GM12878 (cell line): ENCODE measurements at regions not wholly inside any gene's neighbourhood (a gene's known extent, or its start where the extent isn't known, plus 50 kb on each side); places are given as distances from the start of the nearest gene placed in this dataset.

Source experiments
- ATAC-seq: fragments of 200-7000 bp; cut with Tn5 transposase; 3 replicates; pipeline ENCODE4 v1.9.1; 2020; ENCODE audit warnings: mild to moderate bottlenecking, moderate library complexity
- BruUV-seq: library from RNA; stranded (reverse); fragments of 400-500 nt; replicated peaks from 2 replicates; lab custom pipeline; 2021; lab: Mats Ljungman, UMichigan
- CTCF ChIA-PET: fragments of 300-600 bp; sonication (Branson Sonifier 250); formaldehyde crosslinking; extraction: SDS; loops from one replicate; lab custom pipeline; 2021; ENCODE audit warnings: inconsistent platforms; lab: Yijun Ruan, JAX
- POLR2A ChIA-PET: fragments of 350-600 bp; formaldehyde crosslinking; extraction: SDS; loops from one replicate; lab custom pipeline; 2021; ENCODE audit warnings: inconsistent platforms; lab: Charles Lee
- RAD21 ChIA-PET: fragments of 300-600 bp; sonication (Branson Sonifier 250); formaldehyde crosslinking; loops from one replicate; lab custom pipeline; 2023; ENCODE audit warnings: antibody characterized with exemption; ENCODE audit not compliant: unreplicated experiment; lab: Charles Lee
- SMC1A ChIA-PET: fragments of 300-600 bp; sonication (Branson Sonifier 250); formaldehyde crosslinking; loops from one replicate; lab custom pipeline; 2023; ENCODE audit not compliant: unreplicated experiment, uncharacterized antibody; lab: Charles Lee
- DNase-seq: peaks from one replicate; pipeline ENCODE4 v3.0.0-alpha.2; 2011; ENCODE audit warnings: low read depth, low spot score
- FAIRE-seq: peaks from 3 replicates; lab custom pipeline; 2011; peaks lifted over from hg19 to GRCh38; lab: Jason Lieb, UNC
- H2AFZ ChIP-seq: 2 replicates; pipeline ENCODE4 v1.6.0; 2011; ENCODE audit warnings: low read depth, low read length, control low read depth; ENCODE audit not compliant: control insufficient read depth
- H3K27ac ChIP-seq: 2 replicates; pipeline ENCODE4 v1.5.1; 2011; ENCODE audit warnings: control low read depth; ENCODE audit not compliant: control insufficient read depth, insufficient read depth
- H3K27me3 ChIP-seq, 2 experiments: replicated peaks in 1 of 2; 2 replicates each; pipeline versions ENCODE4 v1.6.0 to v1.6.1; 2011; ENCODE audit warnings: low read length in 1 of 2; ENCODE audit not compliant: control insufficient read depth in 2 of 2, insufficient read depth in 2 of 2
- H3K36me3 ChIP-seq, 2 experiments: 2 replicates each; pipeline ENCODE4 v1.5.1; 2011; ENCODE audit warnings: low read length in 1 of 2; ENCODE audit not compliant: control insufficient read depth in 2 of 2, insufficient read depth in 2 of 2
- H3K4me1 ChIP-seq: 2 replicates; pipeline ENCODE4 v1.6.1; 2011; ENCODE audit warnings: mild to moderate bottlenecking, low read length, moderate library complexity, mixed read lengths; ENCODE audit not compliant: control insufficient read depth, insufficient read depth
- H3K4me2 ChIP-seq: 2 replicates; pipeline ENCODE4 v1.6.0; 2011; ENCODE audit warnings: control low read depth; ENCODE audit not compliant: control insufficient read depth, insufficient read depth
- H3K4me3 ChIP-seq: fragments of 200-600 bp; sonication (generic); 2 replicates; pipeline ENCODE4 v1.5.1; 2016
- H3K79me2 ChIP-seq: 2 replicates; pipeline ENCODE4 v1.6.0; 2011; ENCODE audit warnings: low read length; ENCODE audit not compliant: control insufficient read depth, insufficient read depth
- H3K9ac ChIP-seq: 2 replicates; pipeline ENCODE4 v1.8.0; 2011; ENCODE audit warnings: low read length, control low read depth, mixed read lengths; ENCODE audit not compliant: control insufficient read depth, insufficient read depth
- H3K9me3 ChIP-seq: replicated peaks from 3 replicates; pipeline ENCODE4 v1.5.1; 2011; ENCODE audit warnings: mild to moderate bottlenecking, low read length; ENCODE audit not compliant: control insufficient read depth, insufficient read depth
- H4K20me1 ChIP-seq: 2 replicates; pipeline ENCODE4 v1.6.0; 2011; ENCODE audit not compliant: control insufficient read depth, insufficient read depth
- ATF7 ChIP-seq: fragments of 450-650 bp; IDR thresholded peaks from 2 replicates; pipeline ENCODE4 v1.6.1; 2016; ENCODE audit warnings: low read depth, mild to moderate bottlenecking
- BMI1 ChIP-seq: fragments of 450-650 bp; IDR thresholded peaks from 2 replicates; pipeline ENCODE4 v1.6.1; 2016; ENCODE audit warnings: mild to moderate bottlenecking, moderate library complexity, borderline replicate concordance
- BRCA1 ChIP-seq: IDR thresholded peaks from 2 replicates; pipeline ENCODE4 v1.6.1; 2011; ENCODE audit warnings: low read depth, low read length, improper control_type of control experiment
- CREM ChIP-seq: IDR thresholded peaks from 2 replicates; pipeline ENCODE4 v1.6.1; 2014; ENCODE audit warnings: antibody characterized with exemption, low read depth
- DPF2 ChIP-seq: fragments of 450-650 bp; IDR thresholded peaks from 2 replicates; pipeline ENCODE4 v1.6.1; 2017; ENCODE audit warnings: mild to moderate bottlenecking
- EZH2 ChIP-seq: IDR thresholded peaks from 2 replicates; pipeline ENCODE4 v1.6.1; 2012; ENCODE audit warnings: low read depth, mild to moderate bottlenecking, control low read depth, inconsistent platforms, low read length, borderline replicate concordance; ENCODE audit not compliant: control insufficient read depth
- FOXK2 ChIP-seq: fragments of 450-650 bp; IDR thresholded peaks from 2 replicates; pipeline ENCODE4 v1.6.1; 2017; ENCODE audit warnings: mild to moderate bottlenecking, moderate library complexity
- IKZF1 ChIP-seq: fragments of 450-650 bp; conservative IDR thresholded peaks from 2 replicates; pipeline ENCODE4 v1.6.1; 2017; ENCODE audit warnings: antibody characterized with exemption, mild to moderate bottlenecking
- MEF2A ChIP-seq: IDR thresholded peaks from 2 replicates; pipeline ENCODE4 v1.6.1; 2011; ENCODE audit warnings: low read depth, mild to moderate bottlenecking, low read length, moderate library complexity; ENCODE audit not compliant: insufficient read depth
- MYB ChIP-seq: fragments of 150-350 bp; IDR thresholded peaks from 2 replicates; pipeline ENCODE4 v1.6.1; 2014; ENCODE audit warnings: mild to moderate bottlenecking, low read depth, low read length, borderline replicate concordance
- POLR2AphosphoS5 ChIP-seq: IDR thresholded peaks from 2 replicates; pipeline ENCODE4 v1.6.1; 2011; ENCODE audit warnings: mild to moderate bottlenecking, low read length, inconsistent platforms
- SIX5 ChIP-seq: IDR thresholded peaks from 2 replicates; pipeline ENCODE4 v1.6.1; 2011; ENCODE audit warnings: mild to moderate bottlenecking, low read depth, low read length, moderate library complexity; ENCODE audit not compliant: severe bottlenecking
- SP1 ChIP-seq: IDR thresholded peaks from one replicate; pipeline ENCODE4 v1.6.1; 2011; ENCODE audit warnings: low read depth, low read length
- SREBF2 ChIP-seq: IDR thresholded peaks from 2 replicates; pipeline ENCODE4 v1.6.1; 2012; ENCODE audit warnings: mild to moderate bottlenecking, low read length
- TARDBP ChIP-seq: IDR thresholded peaks from 2 replicates; pipeline ENCODE4 v1.6.1; 2016; ENCODE audit warnings: borderline replicate concordance
- YY1 ChIP-seq: IDR thresholded peaks from 2 replicates; pipeline ENCODE4 v1.6.1; 2011; ENCODE audit warnings: low read depth, mild to moderate bottlenecking, low read length
- ZSCAN29 ChIP-seq: fragments of 450-650 bp; IDR thresholded peaks from 2 replicates; pipeline ENCODE4 v1.6.1; 2017; ENCODE audit warnings: mild to moderate bottlenecking, moderate library complexity
- WGBS: methylation state at CpG from one replicate; pipeline ENCODE4 v1.1.6; 2016; ENCODE audit warnings: low lambda C conversion rate; ENCODE audit not compliant: insufficient replicate concordance, insufficient coverage; ENCODE audit errors: missing lambda C conversion rate; 5-methylcytosine and 5-hydroxymethylcytosine counted together
- in situ Hi-C: fragments of 300-500 bp; cut with MboI; formaldehyde crosslinking; loops from 9 replicates; pipeline ENCODE4 v1.14.3; 2018; ENCODE audit warnings: mixed read lengths
- intact Hi-C: fragments of 100-400 bp; cut with micrococcal nuclease; formaldehyde crosslinking; loops from one replicate; pipeline ENCODE4 v1.14.2; 2022; ENCODE audit not compliant: unreplicated experiment
- TF ChIP-seq, protein P1 (sequence below): IDR thresholded peaks from 2 replicates; pipeline ENCODE4 v1.6.1; 2012; ENCODE audit warnings: low read depth, low read length, improper control_type of control experiment
- TF ChIP-seq, protein P2 (sequence below): fragments of 450-650 bp; IDR thresholded peaks from 2 replicates; pipeline ENCODE4 v1.6.1; 2017; ENCODE audit warnings: mild to moderate bottlenecking, low read depth, inconsistent platforms; ENCODE audit not compliant: poor library complexity, severe bottlenecking
- TF ChIP-seq, protein P3 (sequence below): fragments of 450-650 bp; IDR thresholded peaks from 2 replicates; pipeline ENCODE4 v1.6.1; 2017; ENCODE audit warnings: antibody characterized with exemption, mild to moderate bottlenecking, moderate library complexity

DNA sequence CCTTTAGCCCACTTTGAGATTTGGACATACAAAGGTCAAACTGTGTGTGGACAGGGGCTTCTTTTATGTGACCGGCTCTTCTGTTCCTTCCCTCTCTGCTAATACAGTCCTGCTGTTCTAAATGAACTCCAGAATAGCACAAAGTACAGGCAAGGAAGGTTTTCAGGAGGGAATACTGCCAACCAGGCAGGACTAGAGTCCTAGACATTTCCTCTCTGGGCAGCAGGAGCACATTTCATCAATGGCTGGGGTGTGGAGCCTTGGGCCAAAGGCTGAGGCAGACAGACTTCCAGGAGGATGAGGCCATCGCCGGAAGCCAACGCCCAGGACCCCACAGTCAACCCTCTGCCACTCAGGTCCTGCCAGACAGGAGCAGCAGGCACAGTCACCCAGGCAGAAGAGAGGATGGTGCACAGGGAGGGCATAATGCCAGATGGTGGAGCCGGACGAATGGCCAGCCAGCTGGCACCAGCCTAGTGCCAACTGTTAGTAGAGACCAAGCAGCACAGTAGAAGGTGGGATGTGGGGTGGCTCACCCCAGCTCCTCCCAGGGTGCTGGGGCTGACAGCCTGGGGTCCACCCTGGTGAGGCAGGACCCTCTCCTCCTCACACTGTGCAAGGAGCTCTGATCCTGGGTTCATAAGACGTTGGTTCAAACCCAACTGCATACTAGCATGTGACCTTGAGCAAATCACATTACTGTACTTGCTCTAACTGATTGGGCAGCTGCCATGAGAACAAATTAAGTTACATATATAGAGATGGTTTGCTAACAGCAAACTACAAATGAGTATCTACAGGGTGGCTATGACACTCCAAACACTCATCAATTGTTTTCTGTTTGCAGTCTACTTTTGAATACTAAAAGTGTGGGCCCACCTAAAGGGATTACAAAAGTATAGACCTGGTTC is 410.7 kb downstream of the SIPA1L2 start:
- WGBS, result 28% methylated on average over 7 of the region's 7 CpGs
- Histone ChIP-seq H4K20me1 (no peaks in the 10 kb centered on the region), H3K27me3 (no peaks in the 10 kb centered on the region), H3K27ac (no peak overlapping the region), H3K9ac (no peak overlapping the region), H3K4me2 (no peak overlapping the region), H3K79me2 (no peaks in the 10 kb centered on the region), H3K4me3 (no peak overlapping the region), H2AFZ (no peak overlapping the region), H3K36me3 (no peaks in the 10 kb centered on the region), H3K4me1 (no peaks in the 10 kb centered on the region), H3K9me3 (no peaks in the 10 kb centered on the region)
- no peak for FAIRE-seq
- intact Hi-C loops, result no loop called here
- SMC1A ChIA-PET, result no interaction called here
- DNase-seq, result no peak
- TF ChIP-seq YY1 (no peak), POLR2AphosphoS5 (no peak), ATF7 (no peak), ZSCAN29 (no peak), SP1 (no peak), BRCA1 (no peak), DPF2 (no peak), BMI1 (no peak), EZH2 (no peak), FOXK2 (no peak), IKZF1 (no peak), SREBF2 (no peak), MEF2A (no peak), CREM (no peak), TARDBP (no peak), MYB (no peak), SIX5 (no peak)
- TF ChIP-seq, protein P1, sequence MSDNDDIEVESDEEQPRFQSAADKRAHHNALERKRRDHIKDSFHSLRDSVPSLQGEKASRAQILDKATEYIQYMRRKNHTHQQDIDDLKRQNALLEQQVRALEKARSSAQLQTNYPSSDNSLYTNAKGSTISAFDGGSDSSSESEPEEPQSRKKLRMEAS, result no peak
- TF ChIP-seq, protein P2, sequence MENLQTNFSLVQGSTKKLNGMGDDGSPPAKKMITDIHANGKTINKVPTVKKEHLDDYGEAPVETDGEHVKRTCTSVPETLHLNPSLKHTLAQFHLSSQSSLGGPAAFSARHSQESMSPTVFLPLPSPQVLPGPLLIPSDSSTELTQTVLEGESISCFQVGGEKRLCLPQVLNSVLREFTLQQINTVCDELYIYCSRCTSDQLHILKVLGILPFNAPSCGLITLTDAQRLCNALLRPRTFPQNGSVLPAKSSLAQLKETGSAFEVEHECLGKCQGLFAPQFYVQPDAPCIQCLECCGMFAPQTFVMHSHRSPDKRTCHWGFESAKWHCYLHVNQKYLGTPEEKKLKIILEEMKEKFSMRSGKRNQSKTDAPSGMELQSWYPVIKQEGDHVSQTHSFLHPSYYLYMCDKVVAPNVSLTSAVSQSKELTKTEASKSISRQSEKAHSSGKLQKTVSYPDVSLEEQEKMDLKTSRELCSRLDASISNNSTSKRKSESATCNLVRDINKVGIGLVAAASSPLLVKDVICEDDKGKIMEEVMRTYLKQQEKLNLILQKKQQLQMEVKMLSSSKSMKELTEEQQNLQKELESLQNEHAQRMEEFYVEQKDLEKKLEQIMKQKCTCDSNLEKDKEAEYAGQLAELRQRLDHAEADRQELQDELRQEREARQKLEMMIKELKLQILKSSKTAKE, result no peak
- TF ChIP-seq, protein P3, sequence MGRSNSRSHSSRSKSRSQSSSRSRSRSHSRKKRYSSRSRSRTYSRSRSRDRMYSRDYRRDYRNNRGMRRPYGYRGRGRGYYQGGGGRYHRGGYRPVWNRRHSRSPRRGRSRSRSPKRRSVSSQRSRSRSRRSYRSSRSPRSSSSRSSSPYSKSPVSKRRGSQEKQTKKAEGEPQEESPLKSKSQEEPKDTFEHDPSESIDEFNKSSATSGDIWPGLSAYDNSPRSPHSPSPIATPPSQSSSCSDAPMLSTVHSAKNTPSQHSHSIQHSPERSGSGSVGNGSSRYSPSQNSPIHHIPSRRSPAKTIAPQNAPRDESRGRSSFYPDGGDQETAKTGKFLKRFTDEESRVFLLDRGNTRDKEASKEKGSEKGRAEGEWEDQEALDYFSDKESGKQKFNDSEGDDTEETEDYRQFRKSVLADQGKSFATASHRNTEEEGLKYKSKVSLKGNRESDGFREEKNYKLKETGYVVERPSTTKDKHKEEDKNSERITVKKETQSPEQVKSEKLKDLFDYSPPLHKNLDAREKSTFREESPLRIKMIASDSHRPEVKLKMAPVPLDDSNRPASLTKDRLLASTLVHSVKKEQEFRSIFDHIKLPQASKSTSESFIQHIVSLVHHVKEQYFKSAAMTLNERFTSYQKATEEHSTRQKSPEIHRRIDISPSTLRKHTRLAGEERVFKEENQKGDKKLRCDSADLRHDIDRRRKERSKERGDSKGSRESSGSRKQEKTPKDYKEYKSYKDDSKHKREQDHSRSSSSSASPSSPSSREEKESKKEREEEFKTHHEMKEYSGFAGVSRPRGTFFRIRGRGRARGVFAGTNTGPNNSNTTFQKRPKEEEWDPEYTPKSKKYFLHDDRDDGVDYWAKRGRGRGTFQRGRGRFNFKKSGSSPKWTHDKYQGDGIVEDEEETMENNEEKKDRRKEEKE, result no peak
- in situ Hi-C loops, result no loop called here
- no peak for ATAC-seq
- CTCF ChIA-PET, result no interaction called here
- POLR2A ChIA-PET, result no interaction called here
- RAD21 ChIA-PET, result no interaction called here
- BruUV-seq, result no TSS peak
